IPS-NIHi7 (cell line): ENCODE measurements at regions not wholly inside any gene's neighbourhood (a gene's known extent, or its start where the extent isn't known, plus 50 kb on each side); places are given as distances from the start of the nearest gene placed in this dataset.
"Not testable (repeated sequence)": the region's sequence is repeated elsewhere in the genome, so short reads cannot be mapped to it uniquely, and the experiment has no call there.

Experiments used
- DNase-seq: peaks from one replicate; pipeline ENCODE4 v3.0.0; 2012; ENCODE audit warnings: mixed read lengths; ENCODE audit errors: extremely low spot score

- DNase-seq = peak; percentile 29
These were observed 357.2 kb downstream of the DLEU7 start for GRCh38 chr13:50485979-50486935.

- no peak for DNase-seq
These were observed 349.8 kb downstream of the DLEU7 start for GRCh38 chr13:50493683-50494082.

GRCh38 chr13:50494138-50494537, 349.4 kb downstream of the DLEU7 start:
- no peak for DNase-seq

- DNase-seq = not testable (repeated sequence)
These were observed 340.3 kb downstream of the DLEU7 start for GRCh38 chr13:50503212-50503611.

GRCh38 chr13:50509167-50509566, 334.3 kb downstream of the DLEU7 start:
- no peak for DNase-seq

- no peak for DNase-seq
These were observed 333.6 kb downstream of the DLEU7 start for GRCh38 chr13:50509771-50510441.

- DNase-seq = not testable (repeated sequence)
These were observed 332.5 kb downstream of the DLEU7 start for GRCh38 chr13:50510885-50511545.

- no peak for DNase-seq
These were observed 331.6 kb downstream of the DLEU7 start for GRCh38 chr13:50511877-50512341.

GRCh38 chr13:50512474-50513299, 330.8 kb downstream of the DLEU7 start:
- no peak for DNase-seq

- no peak for DNase-seq
These were observed 330.1 kb downstream of the DLEU7 start for GRCh38 chr13:50513300-50513877.

GRCh38 chr13:50514249-50514648, 329.2 kb downstream of the DLEU7 start:
- DNase-seq = no peak

GRCh38 chr13:50518131-50518530, 325.4 kb downstream of the DLEU7 start:
- no peak for DNase-seq

GRCh38 chr13:50518781-50519201, 324.7 kb downstream of the DLEU7 start:
- DNase-seq = no peak

GRCh38 chr13:50519866-50520265, 323.6 kb downstream of the DLEU7 start:
- no peak for DNase-seq

GRCh38 chr13:50521006-50521830, 322.3 kb downstream of the DLEU7 start:
- DNase-seq = no peak

- no peak for DNase-seq
These were observed 321.7 kb downstream of the DLEU7 start for GRCh38 chr13:50521831-50522149.

- DNase-seq = no peak
These were observed 321.0 kb downstream of the DLEU7 start for GRCh38 chr13:50522506-50522905.

- DNase-seq = no peak
These were observed 320.2 kb downstream of the DLEU7 start for GRCh38 chr13:50523307-50523706.

- no peak for DNase-seq
These were observed 318.9 kb downstream of the DLEU7 start for GRCh38 chr13:50524560-50524959.

GRCh38 chr13:50526661-50527071, 316.8 kb downstream of the DLEU7 start:
- no peak for DNase-seq
